ENCODE measurements at regions not wholly inside any gene's neighbourhood (a gene's known extent, or its start where the extent isn't known, plus 50 kb on each side); places are given as distances from the start of the nearest gene placed in this dataset.

- TF ChIP-seq CTCF (IDR thresholded peaks at IDR 0.05) (no peak), POLR2A (IDR thresholded peaks at IDR 0.05) (no peak)
Measured at GRCh38 chr3:40653001-40653400, 128.2 kb downstream of the ZNF621 start.

Measured in testis (tissue), 2 donors.